Keratinocyte (primary cell): ENCODE measurements at regions not wholly inside any gene's neighbourhood (a gene's known extent, or its start where the extent isn't known, plus 50 kb on each side); places are given as distances from the start of the nearest gene placed in this dataset.

Experiments
- DNase-seq: peaks from one replicate; pipeline ENCODE4 v3.0.0-alpha.2; 2011; ENCODE audit warnings: low read depth, missing footprints, low spot score
- FAIRE-seq: peaks from 2 replicates; lab custom pipeline; 2011; peaks lifted over from hg19 to GRCh38; lab: Jason Lieb, UNC
- H2AFZ ChIP-seq: 2 replicates; pipeline ENCODE4 v1.6.0; 2012; ENCODE audit warnings: low read length, control low read depth, inconsistent platforms; ENCODE audit not compliant: control insufficient read depth
- H3K27ac ChIP-seq: 2 replicates; pipeline ENCODE4 v1.5.1; 2011; ENCODE audit warnings: low read length; ENCODE audit not compliant: control insufficient read depth, insufficient read depth
- H3K27me3 ChIP-seq: 3 replicates; pipeline ENCODE4 v1.6.0; 2011; ENCODE audit warnings: low read length; ENCODE audit not compliant: control insufficient read depth, insufficient read depth; ENCODE audit errors: extremely low read depth
- H3K36me3 ChIP-seq, 2 experiments: 2 replicates in 1 of 2; 3 replicates in 1 of 2; pipeline ENCODE4 v1.5.1; 2011; ENCODE audit warnings: low read length in 2 of 2, mild to moderate bottlenecking in 1 of 2; ENCODE audit not compliant: control insufficient read depth in 2 of 2, insufficient read depth in 2 of 2; ENCODE audit errors: extremely low read depth in 1 of 2
- H3K4me1 ChIP-seq: 3 replicates; pipeline ENCODE4 v1.5.1; 2011; ENCODE audit warnings: low read length; ENCODE audit not compliant: control insufficient read depth, insufficient read depth; ENCODE audit errors: extremely low read depth
- H3K4me2 ChIP-seq: 3 replicates; pipeline ENCODE4 v1.6.0; 2011; ENCODE audit warnings: low read depth, low read length; ENCODE audit not compliant: control insufficient read depth, insufficient read depth; ENCODE audit errors: extremely low read depth
- H3K4me3 ChIP-seq, 3 experiments: fragments of 200-600 bp in 1 of 3; sonication (generic) in 1 of 3; 2 replicates in 2 of 3; 3 replicates in 1 of 3; pipeline ENCODE4 v1.5.1; 2011 to 2016; ENCODE audit warnings: low read length in 3 of 3, mild to moderate bottlenecking in 3 of 3, control low read depth in 2 of 3, inconsistent platforms in 1 of 3, low read depth in 1 of 3, mixed read lengths in 1 of 3, mixed run types in 1 of 3, moderate library complexity in 1 of 3; ENCODE audit not compliant: control insufficient read depth in 2 of 3, insufficient read depth in 2 of 3; ENCODE audit errors: extremely low read depth in 1 of 3
- H3K79me2 ChIP-seq: 2 replicates; pipeline ENCODE4 v1.6.0; 2012; ENCODE audit warnings: low read length; ENCODE audit not compliant: control insufficient read depth, insufficient read depth
- H3K9ac ChIP-seq: 3 replicates; pipeline ENCODE4 v1.6.0; 2011; ENCODE audit warnings: low read length; ENCODE audit not compliant: control insufficient read depth, insufficient read depth; ENCODE audit errors: extremely low read depth
- H3K9me1 ChIP-seq: 3 replicates; pipeline ENCODE4 v1.6.0; 2011; ENCODE audit warnings: low read length; ENCODE audit not compliant: control insufficient read depth, insufficient read depth; ENCODE audit errors: extremely low read depth
- H3K9me3 ChIP-seq: 2 replicates; pipeline ENCODE4 v1.5.1; 2012; ENCODE audit warnings: low read depth, low read length; ENCODE audit not compliant: control insufficient read depth
- H4K20me1 ChIP-seq: 3 replicates; pipeline ENCODE4 v1.6.0; 2011; ENCODE audit warnings: low read length; ENCODE audit not compliant: control insufficient read depth, insufficient read depth; ENCODE audit errors: extremely low read depth
- EZH2 ChIP-seq: IDR thresholded peaks from one replicate; pipeline ENCODE4 v1.6.1; 2012; ENCODE audit warnings: inconsistent platforms, mild to moderate bottlenecking, low read length, moderate library complexity
- dilution Hi-C: fragments of 300-500 bp; cut with MboI; formaldehyde crosslinking; loops from one replicate; pipeline ENCODE4 v1.7.0; 2020; ENCODE audit warnings: low sequenced_read_pairs; ENCODE audit not compliant: extremely low pct_ligation_motif_present
- TF ChIP-seq, protein P1 (sequence below), 3 experiments: IDR thresholded peaks in 1 of 3; conservative IDR thresholded peaks in 1 of 3; optimal IDR thresholded peaks in 1 of 3; 2 replicates in 2 of 3; 3 replicates in 1 of 3; pipeline versions ENCODE3 to v1.5.1; 2011; ENCODE audit warnings: low read length in 3 of 3, mild to moderate bottlenecking in 3 of 3, moderate library complexity in 2 of 3, control low read depth in 1 of 3, inconsistent platforms in 1 of 3; ENCODE audit not compliant: insufficient read depth in 2 of 3; ENCODE audit errors: extremely low read depth in 1 of 3

DNA sequence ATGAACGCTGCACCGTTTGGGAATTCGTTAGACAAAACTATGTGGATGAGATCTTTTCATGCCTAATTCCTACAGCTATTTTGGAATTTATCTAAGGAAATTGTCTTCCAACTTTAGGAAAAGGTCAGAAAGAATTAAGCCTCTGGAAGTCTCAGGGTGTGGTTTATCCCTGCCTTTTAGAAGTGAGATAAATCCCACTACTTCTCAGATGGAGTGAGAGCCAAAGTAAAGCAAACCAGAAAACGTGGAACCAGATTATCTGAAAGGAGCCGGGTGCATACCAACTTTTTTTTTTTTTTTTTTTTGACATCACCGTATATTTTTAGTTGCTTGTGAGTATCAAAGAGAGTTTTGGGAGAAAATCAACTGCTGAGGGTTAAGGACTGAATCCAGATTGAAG, 79.6 kb downstream of the VCX2 start:
- FAIRE-seq: no peak

DNA sequence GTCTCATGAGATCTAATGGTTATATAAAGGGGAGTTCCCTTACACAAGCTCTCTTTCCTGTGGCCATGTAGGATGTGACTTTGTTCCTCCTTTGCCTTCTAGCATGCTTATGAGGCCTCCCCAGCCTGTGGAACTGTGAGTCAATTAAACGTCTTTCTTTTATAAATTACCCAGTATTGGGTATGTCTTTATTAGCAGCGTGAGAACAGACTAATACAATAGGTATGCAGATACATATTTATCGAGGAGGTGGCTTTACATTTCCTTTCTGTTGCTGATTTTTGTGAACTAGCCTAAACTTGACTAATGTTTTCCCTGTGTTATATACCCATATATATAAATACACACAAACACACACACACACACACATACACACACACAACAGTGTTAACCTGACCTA, 80.2 kb downstream of the VCX2 start:
- no peaks in the 10 kb centered on the region for H3K36me3 ChIP-seq
- dilution Hi-C loops: no loop called here
- no peaks in the 10 kb centered on the region for H3K27me3 ChIP-seq
- H3K4me3 ChIP-seq: no peak overlapping the region
- peak overlapping the region; percentile 6 for H3K27ac ChIP-seq
- no peaks in the 10 kb centered on the region for H3K9me1 ChIP-seq
- H4K20me1 ChIP-seq: no peaks in the 10 kb centered on the region
- no peaks in the 10 kb centered on the region for H3K4me1 ChIP-seq
- no peak overlapping the region for H3K4me2 ChIP-seq
- no peak for DNase-seq
- no peaks in the 10 kb centered on the region for H3K9me3 ChIP-seq
- H2AFZ ChIP-seq: no peak overlapping the region
- TF ChIP-seq, protein P1, sequence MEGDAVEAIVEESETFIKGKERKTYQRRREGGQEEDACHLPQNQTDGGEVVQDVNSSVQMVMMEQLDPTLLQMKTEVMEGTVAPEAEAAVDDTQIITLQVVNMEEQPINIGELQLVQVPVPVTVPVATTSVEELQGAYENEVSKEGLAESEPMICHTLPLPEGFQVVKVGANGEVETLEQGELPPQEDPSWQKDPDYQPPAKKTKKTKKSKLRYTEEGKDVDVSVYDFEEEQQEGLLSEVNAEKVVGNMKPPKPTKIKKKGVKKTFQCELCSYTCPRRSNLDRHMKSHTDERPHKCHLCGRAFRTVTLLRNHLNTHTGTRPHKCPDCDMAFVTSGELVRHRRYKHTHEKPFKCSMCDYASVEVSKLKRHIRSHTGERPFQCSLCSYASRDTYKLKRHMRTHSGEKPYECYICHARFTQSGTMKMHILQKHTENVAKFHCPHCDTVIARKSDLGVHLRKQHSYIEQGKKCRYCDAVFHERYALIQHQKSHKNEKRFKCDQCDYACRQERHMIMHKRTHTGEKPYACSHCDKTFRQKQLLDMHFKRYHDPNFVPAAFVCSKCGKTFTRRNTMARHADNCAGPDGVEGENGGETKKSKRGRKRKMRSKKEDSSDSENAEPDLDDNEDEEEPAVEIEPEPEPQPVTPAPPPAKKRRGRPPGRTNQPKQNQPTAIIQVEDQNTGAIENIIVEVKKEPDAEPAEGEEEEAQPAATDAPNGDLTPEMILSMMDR (optimal IDR thresholded peaks at IDR 0.05 in 1 of 3, IDR thresholded peaks at IDR 0.05 in 1 of 3, conservative IDR thresholded peaks at IDR 0.05 in 1 of 3; ENCODE audit: extremely low read depth in 1 of 3, insufficient read depth in 2 of 3, low read length in 3 of 3): no peak
- no peak for TF ChIP-seq EZH2
- no peaks in the 10 kb centered on the region for H3K79me2 ChIP-seq
- FAIRE-seq: no peak
- no peak overlapping the region for H3K9ac ChIP-seq

More for the DNA sequence above, 79.6 kb downstream of the VCX2 start:
- Histone ChIP-seq H3K4me2 (no peak overlapping the region), H3K9me1 (no peaks in the 10 kb centered on the region), H3K9me3 (no peaks in the 10 kb centered on the region), H3K4me1 (no peaks in the 10 kb centered on the region), H3K27ac (no peak overlapping the region), H3K9ac (no peak overlapping the region), H3K36me3 (no peaks in the 10 kb centered on the region), H2AFZ (no peak overlapping the region), H3K27me3 (no peaks in the 10 kb centered on the region), H3K4me3 (no peak overlapping the region), H3K79me2 (no peaks in the 10 kb centered on the region), H4K20me1 (no peaks in the 10 kb centered on the region)
- dilution Hi-C loops: no loop called here
- no peak for DNase-seq
- no peak for TF ChIP-seq EZH2
- TF ChIP-seq, protein P1 (optimal IDR thresholded peaks at IDR 0.05 in 1 of 3, IDR thresholded peaks at IDR 0.05 in 1 of 3, conservative IDR thresholded peaks at IDR 0.05 in 1 of 3; ENCODE audit: extremely low read depth in 1 of 3, insufficient read depth in 2 of 3, low read length in 3 of 3): no peak
